ENCODE measurements at regions not wholly inside any gene's neighbourhood (a gene's known extent, or its start where the extent isn't known, plus 50 kb on each side); places are given as distances from the start of the nearest gene placed in this dataset.

DNA sequence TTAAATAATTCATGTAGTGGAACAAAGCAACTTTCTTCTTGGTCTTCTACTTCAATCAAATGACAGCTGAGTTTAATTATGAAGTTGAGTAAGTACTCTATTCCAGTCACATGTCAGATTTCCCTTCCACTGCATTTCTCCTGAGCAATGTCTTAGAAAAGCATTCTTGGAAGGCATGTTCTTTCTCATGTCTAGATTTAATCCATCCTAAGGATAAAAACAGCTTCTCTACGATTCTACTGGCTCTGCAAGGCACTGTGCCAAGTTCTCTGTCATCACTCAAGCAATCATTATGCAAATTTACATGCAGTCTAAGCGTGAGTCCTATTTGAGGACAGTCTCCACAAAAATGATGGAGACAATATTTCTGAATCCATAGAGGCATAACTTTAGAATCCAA is 142.4 kb downstream of the YIPF5 start:
- TF ChIP-seq, protein P1, sequence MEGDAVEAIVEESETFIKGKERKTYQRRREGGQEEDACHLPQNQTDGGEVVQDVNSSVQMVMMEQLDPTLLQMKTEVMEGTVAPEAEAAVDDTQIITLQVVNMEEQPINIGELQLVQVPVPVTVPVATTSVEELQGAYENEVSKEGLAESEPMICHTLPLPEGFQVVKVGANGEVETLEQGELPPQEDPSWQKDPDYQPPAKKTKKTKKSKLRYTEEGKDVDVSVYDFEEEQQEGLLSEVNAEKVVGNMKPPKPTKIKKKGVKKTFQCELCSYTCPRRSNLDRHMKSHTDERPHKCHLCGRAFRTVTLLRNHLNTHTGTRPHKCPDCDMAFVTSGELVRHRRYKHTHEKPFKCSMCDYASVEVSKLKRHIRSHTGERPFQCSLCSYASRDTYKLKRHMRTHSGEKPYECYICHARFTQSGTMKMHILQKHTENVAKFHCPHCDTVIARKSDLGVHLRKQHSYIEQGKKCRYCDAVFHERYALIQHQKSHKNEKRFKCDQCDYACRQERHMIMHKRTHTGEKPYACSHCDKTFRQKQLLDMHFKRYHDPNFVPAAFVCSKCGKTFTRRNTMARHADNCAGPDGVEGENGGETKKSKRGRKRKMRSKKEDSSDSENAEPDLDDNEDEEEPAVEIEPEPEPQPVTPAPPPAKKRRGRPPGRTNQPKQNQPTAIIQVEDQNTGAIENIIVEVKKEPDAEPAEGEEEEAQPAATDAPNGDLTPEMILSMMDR (IDR thresholded peaks at IDR 0.05 in 8 of 11, conservative IDR thresholded peaks at IDR 0.05 in 3 of 11): no peak
- TF ChIP-seq POLR2A (IDR thresholded peaks at IDR 0.05): no peak
